ENCODE measurements at regions not wholly inside any gene's neighbourhood (a gene's known extent, or its start where the extent isn't known, plus 50 kb on each side); places are given as distances from the start of the nearest gene placed in this dataset.

DNA sequence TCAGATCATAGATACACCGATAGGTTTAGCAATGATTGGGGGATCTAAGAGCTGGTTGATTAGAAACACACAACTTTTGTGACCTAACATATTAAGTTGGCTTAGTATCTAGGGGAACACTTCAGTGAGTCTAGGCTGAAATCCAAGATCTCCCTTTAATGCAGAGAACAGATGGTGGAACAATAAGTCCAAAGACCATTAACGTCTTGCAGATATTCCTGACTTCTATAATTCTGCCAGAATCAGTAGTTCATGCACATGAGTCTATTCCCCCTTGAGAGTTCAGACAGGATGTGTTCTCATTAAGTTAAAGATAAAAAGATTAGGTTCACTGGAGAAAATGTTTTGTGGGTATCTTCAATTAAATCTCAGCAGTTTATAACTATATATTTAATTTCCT is 506.5 kb downstream of the TSN start:
- TF ChIP-seq, protein P1, sequence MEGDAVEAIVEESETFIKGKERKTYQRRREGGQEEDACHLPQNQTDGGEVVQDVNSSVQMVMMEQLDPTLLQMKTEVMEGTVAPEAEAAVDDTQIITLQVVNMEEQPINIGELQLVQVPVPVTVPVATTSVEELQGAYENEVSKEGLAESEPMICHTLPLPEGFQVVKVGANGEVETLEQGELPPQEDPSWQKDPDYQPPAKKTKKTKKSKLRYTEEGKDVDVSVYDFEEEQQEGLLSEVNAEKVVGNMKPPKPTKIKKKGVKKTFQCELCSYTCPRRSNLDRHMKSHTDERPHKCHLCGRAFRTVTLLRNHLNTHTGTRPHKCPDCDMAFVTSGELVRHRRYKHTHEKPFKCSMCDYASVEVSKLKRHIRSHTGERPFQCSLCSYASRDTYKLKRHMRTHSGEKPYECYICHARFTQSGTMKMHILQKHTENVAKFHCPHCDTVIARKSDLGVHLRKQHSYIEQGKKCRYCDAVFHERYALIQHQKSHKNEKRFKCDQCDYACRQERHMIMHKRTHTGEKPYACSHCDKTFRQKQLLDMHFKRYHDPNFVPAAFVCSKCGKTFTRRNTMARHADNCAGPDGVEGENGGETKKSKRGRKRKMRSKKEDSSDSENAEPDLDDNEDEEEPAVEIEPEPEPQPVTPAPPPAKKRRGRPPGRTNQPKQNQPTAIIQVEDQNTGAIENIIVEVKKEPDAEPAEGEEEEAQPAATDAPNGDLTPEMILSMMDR (IDR thresholded peaks at IDR 0.05) = no peak
- no peak for TF ChIP-seq POLR2A (IDR thresholded peaks at IDR 0.05)

Measured in Peyer's patch (tissue), 4 donors.